Jurkat, Clone E6-1 (cell line): ENCODE measurements at regions not wholly inside any gene's neighbourhood (a gene's known extent, or its start where the extent isn't known, plus 50 kb on each side); places are given as distances from the start of the nearest gene placed in this dataset.

Source experiments
- DNase-seq: peaks from one replicate; pipeline ENCODE4 v3.0.0-alpha.2; 2011; ENCODE audit warnings: low read depth, low spot score
- H3K4me3 ChIP-seq: 2 replicates; pipeline ENCODE4 v1.5.1; 2011; ENCODE audit warnings: mild to moderate bottlenecking, low read length, control low read depth, moderate library complexity

DNA sequence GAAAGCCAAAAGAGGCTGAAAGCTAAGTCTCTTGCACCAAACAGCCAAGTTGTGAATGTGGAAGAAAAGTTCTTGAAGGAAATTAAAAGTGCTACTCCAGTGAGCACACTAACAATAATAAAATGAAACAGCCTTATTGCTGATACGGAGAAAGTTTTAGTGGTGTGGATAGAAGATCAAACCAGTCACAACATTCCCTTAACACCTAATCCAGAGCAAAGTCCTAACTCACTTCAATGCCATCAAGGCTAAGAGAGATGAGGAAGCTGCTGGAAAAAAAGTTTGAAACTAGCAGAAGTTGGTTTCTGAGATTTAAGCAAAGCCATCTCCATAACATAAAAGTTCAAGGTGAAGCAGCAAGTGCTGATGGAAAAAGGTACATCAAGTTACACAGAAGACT is 288.8 kb upstream of the RARB start:
- H3K4me3 ChIP-seq: no peak overlapping the region
- no peak for DNase-seq

DNA sequence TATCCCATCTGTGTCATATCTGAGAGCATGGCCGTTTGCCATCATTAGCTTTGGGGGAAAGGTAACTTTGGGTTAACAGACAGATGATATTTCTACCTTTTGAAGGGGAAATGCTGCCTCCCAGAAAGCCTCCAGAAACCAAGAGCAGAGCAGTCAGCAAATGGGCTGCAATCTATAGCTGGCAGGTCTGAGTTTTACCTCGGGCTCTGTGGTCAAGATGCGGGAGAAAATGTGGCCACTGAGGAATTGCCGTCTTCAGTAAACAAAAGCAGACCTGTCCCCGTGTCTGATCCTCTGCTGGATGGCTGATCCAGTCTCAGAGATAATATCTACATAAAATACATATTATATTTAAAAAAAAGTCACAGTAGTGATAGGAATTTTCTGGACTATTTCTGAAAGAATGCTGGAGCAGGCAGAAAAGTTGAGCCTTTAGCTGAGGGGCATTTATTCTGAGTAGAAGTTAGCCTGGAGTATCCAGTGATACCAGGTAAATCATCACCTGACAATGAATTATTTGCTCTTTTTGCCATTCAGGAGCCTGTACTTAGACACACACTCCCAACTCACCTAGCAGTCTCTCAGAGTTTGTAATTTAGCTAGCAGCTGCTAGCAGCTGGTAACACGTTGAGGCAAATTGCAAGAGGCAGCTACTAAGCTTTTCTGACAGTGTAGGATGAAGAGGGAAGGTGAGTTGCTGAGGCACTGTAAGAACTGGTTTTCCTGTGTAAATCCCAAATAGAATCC is 285.3 kb upstream of the RARB start:
- H3K4me3 ChIP-seq: no peak overlapping the region
- DNase-seq: no peak

DNA sequence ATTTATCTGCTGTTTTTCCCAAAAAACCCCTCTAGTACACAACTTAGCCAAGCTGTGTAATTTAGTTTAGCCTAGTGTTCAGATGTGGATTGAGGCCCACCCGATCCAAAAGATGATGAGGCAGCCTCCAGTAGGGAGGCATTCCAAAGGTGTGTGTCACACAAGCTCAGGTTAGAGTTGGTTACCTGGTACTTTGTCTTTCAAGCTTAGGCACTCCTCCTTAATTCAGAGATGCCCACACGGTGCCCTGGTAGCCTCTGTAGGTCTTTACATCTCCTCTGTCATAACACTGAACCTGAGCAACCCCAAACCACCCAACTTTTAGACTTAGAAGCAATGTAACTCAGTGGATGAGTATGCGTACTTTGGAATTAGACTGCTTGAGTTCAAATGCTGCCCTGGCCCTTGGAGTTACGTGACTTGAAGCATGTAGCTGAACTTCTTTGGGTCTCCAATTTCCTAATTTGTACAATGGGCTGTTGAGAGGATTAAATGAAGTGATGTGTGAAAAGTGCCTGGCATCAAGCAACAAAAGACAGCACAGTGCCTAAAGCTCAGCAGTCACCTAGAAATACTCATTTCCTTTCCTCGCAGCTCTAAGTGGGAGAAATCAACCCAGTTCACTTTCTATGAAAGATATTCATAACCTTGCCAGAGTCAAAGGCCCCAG is 284.6 kb upstream of the RARB start:
- H3K4me3 ChIP-seq: no peak overlapping the region
- DNase-seq: no peak

DNA sequence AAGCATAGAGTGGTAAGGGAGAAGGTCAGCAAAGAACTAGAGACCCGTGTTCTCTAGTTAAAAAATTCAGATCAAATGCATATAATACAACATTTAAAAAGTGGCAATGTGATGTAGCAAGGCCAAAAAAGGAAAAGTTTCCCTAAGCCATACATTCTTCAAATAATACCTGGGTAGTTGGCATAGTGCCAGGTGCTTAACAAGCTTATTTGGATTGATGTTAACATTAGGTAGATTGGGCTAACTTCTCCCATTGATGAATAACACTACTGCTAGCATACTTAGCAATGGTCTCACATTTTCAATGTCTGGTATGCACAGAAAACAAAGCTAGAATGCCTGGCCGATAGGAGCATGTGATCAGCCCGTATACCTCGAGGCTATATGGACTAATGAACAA is 283.6 kb upstream of the RARB start:
- no peak overlapping the region for H3K4me3 ChIP-seq
- DNase-seq: no peak

DNA sequence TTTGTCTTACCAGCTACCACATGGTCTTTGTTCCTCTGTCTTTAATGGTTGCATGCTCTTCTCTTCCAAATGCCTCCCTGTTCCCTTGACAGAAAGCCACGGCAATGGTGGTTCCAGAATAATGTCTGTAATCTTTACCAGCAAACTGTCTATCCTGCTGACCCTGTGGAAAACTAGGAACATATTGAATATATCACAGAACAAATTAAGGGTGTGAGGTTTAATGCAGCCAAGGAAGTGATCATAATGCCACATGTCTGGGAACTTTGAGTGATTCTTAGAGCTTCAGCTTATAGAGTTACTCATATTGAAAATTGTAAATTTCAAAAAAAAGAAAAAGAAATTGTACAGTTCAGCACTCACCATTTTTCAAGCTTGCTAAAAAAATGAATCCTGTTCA is 282.9 kb upstream of the RARB start:
- H3K4me3 ChIP-seq: no peak overlapping the region
- DNase-seq: no peak

DNA sequence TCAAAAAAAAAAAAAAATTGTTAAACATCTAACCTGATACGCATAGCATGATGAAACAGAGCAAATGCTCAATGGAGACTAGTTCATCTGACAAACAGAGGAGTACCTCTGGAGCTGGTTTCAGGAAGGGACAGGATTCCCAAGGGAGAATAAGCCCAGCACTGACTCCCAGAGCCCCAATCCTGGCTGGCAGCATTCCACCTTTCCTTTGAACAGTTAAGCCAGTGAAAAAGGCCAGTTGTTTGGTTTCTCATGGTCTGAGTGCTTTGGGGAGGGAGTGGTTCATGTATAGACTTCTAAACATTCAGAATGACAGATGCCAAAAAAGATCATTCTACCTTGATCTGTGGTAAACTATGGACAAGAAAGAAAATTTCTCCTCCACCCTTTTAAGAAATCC is 277.9 kb upstream of the RARB start:
- no peak for DNase-seq
- H3K4me3 ChIP-seq: no peak overlapping the region

DNA sequence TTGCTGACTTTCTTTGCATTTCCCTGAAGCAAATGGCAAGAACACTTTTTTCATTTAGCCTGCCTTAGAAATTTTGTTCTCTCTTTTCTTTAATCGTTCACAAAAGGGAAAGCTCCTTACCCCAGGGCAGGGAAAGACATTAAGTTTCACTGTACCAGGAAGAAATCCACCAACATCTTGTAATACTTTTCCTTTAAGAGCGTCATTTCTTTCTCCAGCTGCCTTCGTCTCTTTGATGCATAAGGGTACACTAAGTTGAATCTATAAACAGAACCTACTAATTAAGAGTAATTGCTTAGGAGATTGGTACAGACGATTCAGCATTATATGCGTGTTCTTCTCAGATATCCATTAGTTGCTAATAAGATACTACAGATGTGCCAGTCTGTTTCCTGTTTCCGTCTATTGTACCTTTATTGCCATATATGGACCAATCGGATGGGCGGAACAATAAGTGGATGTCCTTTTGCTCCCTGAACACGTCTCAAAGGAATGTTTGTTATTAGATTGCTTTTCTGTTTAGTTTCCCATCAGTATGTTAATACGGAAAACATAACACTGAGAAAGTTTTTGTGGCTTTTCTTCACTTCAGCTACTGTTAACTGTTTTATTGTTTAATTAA is 276.7 kb upstream of the RARB start:
- DNase-seq: no peak
- no peak overlapping the region for H3K4me3 ChIP-seq

DNA sequence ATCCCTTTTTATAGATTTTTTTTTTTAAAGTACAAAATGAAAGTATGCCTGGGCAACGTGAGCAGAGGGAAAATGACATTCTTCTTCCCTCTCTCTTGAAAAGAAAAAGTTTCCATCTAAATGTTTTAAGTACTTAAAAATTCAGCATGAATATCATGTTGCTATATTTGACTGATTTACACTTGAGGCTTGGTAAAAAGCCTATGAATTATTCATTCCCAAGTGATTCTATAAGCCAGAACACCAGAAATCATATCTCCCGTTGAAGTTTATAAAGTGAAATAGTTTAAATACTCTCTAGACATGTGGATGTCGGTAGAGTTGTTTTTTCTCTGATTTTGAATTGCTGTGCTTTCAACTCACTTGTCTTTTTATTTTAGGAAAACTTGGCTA is 276.2 kb upstream of the RARB start:
- no peak for DNase-seq
- no peak overlapping the region for H3K4me3 ChIP-seq

DNA sequence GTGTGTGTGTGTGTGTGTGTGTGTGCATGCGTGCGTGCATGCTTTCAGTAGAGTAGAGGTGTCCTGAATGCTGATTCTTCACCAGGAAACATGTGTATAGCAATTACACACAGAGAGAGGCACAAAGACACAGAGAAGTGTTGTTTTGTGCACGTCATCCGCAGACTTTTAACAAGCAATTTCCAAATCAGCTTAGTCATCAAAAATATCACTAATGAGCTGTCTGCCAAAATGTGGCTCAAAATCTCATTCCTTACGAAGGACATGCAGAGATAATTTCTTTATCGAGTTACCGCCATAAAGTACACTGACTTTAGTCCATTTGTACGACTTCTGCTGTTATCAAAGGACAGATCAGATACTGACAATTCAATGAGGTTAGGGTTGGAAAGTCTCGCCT is 274.9 kb upstream of the RARB start:
- no peak overlapping the region for H3K4me3 ChIP-seq
- no peak for DNase-seq

DNA sequence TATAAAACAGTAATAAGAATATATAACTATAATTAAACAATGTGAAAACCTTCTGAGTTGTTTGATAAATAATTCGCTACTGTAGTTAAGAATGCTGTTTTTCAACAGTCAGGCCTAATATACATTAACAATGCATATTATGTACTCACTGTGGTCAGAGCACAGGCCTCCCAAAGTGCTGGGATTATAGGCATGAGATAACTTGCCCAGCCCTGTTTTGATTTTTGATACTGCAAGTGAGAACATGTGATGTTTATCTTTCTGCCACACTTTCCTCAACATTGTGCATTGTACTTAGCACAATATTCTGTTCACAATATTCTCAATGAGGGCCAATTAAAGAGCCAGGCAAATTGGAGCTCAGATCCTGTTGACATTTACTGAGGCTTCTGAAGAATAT is 274.5 kb upstream of the RARB start:
- no peak overlapping the region for H3K4me3 ChIP-seq
- no peak for DNase-seq

DNA sequence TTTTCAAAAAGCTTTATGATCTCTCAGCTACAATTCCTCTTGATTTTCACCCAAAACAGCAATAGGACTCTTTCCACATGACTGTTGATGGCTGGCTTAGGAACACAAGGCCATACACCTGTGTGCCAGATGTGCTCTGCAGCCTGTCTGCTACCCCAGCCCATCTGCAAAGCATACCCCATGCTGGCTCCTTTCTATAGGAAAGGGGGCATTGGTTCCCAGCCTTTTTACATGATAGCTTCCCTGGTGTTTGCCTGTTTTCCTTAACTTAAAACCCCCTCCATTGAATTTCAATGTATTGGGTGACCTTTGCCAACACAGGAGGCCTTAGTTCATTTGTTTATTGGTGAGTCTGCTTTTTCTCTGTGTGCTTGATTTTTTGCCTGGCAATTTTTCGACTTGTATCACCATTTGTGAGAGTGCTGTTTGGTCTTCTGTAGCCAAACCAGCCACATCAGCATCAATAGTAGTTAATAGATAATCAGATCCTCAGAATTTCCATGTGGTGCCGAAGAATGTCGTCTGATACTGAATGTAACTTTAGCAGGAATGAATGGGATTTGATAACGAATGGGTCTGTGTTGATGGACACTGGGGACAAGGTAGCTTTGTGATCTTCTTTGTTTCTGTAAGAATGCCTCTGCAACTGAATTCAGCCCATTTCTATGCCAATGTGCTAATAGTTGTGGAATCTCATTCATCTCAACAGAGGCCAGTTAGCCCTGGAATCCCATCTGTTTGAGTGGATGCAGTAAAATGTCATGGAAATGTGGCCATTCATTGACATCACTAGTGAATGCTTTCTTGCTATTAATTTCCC is 272.2 kb upstream of the RARB start:
- no peak overlapping the region for H3K4me3 ChIP-seq
- DNase-seq: no peak

DNA sequence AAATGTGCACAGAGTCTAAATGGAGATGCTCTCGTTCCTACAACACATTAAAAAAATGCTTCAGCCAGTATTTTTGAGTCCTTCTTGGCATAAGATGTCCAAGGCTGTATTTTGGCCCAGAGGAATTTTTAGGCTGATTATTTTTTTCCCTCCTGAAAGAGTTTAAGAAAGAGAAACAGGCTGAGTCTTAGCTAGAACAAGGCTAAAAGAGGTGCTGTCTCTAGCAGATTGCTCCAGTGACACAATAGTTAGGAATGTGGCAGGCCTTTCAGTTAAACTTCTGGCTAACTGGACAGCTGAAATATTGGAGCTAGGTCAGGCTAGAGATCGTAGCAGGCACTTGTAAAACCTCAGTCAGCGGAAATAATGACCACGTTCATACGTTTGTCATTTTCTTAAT is 271.4 kb upstream of the RARB start:
- no peak for DNase-seq
- H3K4me3 ChIP-seq: no peak overlapping the region

DNA sequence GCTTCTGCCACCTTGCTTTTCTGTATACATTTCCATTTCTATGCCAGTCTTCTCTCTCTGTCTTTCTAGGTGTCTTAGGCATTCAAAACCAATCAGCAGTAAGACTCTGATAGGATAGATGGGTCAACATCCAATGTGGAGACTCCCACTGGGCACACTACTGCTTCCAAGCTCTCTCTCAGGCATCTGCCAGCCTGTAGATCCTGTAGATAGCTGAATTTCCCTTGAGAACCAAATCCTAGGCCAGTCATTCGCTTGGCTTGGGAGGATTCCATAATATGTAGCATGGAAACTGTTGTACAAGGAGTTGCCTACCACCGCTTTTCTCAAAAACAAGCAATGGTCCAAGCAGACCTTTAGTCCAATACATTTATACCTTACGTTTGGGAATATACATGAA is 262.8 kb upstream of the RARB start:
- H3K4me3 ChIP-seq: no peak overlapping the region
- no peak for DNase-seq

DNA sequence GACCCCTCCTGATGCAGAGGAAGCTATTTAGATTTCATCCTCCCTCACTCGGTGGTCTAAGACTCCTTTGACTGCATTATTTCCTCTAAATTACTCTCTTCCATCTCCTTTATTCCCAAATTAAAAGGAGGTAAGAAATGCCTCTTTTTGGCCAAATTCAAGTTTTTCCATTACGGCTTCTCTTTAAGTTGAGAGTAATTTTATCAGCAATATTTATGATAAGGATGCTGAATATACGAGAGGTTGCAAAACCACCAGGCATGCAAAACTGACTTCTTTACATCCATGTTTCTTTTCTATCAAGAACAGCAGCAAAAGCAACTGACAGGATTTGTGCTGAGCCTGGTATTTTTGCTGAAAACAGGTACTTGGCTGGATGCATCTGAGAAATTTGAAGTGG is 262.0 kb upstream of the RARB start:
- no peak for DNase-seq
- H3K4me3 ChIP-seq: no peak overlapping the region

DNA sequence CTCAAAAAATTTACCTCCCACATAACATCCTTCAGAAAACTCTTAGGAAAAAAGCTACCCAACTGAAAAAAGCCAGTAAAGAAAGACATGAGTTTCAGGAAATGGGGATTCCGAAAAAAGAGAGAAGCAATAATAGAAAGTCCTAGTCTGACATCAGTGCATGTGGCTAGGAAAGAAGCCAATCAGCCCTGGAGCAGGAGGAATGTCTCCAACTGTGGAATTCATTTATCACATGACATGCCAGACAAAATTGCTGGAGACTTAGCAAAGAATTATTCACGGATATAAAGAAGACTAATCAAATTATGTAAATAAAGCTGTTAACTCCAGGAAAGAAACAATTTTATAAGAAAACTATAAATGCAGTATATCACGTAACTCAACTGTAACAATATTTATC is 258.9 kb upstream of the RARB start:
- DNase-seq: no peak
- no peak overlapping the region for H3K4me3 ChIP-seq

DNA sequence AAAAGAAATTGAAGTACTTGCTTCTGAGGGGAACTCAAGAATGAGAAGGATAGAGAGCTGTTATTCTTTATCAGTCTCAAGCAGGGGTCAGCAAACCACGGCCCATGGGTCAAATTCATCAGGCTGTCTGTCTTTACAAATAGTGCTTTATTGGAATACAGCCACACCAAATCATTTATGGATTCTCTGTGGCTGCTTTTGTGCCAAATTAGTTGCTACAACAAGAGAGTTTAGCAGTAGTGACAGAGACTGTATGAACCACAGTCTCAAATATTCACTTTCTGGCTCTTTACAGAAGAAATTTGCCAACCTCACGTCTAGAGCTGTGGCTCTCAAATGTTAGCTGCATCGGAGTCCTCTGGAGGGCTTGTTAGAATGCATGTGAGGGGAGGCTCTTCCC is 258.0 kb upstream of the RARB start:
- no peak overlapping the region for H3K4me3 ChIP-seq
- DNase-seq: no peak

DNA sequence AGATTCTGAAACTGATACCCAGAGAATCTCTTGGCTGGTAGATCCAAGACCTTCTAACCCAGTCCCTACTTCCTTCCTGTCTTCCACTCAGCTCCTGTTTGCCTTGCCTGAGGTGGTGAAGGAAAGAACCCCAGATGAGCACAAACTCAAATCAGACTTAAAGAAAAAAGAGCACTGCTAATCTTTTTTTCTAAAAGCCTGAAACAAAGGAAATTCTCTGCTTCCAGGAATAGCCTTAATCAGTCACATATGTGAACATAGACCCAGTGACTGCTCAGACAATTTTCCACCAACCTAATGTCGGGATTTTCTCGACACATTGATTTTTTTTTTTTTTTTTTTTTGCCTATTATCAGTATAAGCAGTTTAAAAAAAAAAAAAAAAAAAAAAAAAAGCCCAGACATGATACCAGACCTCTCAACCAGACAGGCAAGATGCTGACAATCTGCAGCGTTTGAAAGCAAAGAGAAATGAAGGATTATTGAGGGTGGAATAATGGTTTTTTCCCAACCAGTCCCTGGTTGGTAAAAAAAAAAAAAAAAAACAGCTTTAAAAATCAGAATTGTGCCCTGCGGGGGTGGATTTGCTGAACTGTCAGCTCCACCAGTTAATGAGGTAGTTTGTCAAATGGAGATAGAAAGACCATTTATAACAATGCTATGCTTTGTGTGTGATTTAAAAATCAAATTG is 256.8 kb upstream of the RARB start:
- no peak for DNase-seq

DNA sequence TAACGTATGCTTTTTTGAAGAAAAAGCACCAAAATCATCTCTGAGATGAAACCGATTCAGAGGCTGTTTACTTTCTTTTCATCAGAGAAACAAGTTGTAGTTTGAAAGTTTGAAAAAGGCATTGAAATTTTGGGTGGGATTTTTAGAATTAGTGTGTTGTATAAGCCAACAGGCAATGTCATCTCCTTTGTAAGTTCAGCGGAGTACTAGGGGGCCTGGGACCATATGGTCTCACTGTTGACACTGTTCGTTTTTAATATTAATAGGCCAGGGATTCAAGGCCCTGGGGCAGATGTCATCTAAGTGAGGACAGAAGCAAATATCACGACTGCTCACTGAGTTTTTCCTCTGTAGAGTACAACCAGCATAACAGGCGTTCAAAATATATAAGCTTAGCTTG is 256.2 kb upstream of the RARB start:
- DNase-seq: no peak
- H3K4me3 ChIP-seq: no peak overlapping the region

More for the DNA sequence above, 256.8 kb upstream of the RARB start:
- H3K4me3 ChIP-seq: no peak overlapping the region

DNA sequence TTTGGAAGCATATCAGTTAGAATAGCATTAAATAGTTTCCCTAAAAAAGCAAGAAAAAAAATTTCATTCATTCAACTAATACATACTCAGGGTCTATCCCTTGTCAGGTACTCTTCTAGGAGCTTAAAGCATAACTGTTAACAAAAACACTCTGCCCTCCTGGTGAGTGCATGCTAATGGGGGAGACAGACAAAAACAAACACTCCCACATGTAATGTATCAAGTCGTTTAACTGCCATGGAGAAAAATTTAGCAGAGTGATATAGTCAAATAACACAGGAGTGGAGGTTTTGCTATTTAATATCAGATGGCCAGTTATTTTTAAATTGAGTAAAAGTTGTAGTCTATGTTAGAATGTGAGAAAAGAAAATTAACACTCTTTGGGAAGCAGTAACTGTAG is 254.5 kb upstream of the RARB start:
- no peak overlapping the region for H3K4me3 ChIP-seq
- no peak for DNase-seq
